NT2/D1 (cell line): ENCODE measurements at regions not wholly inside any gene's neighbourhood (a gene's known extent, or its start where the extent isn't known, plus 50 kb on each side); places are given as distances from the start of the nearest gene placed in this dataset.

ENCODE experiments used
- SUZ12 ChIP-seq: IDR thresholded peaks from 2 replicates; pipeline ENCODE4 v1.6.1; 2011; ENCODE audit not compliant: insufficient read length, insufficient read depth; ENCODE audit errors: extremely low read depth
- ZNF274 ChIP-seq: IDR thresholded peaks from 2 replicates; pipeline ENCODE4 v1.6.1; 2011; ENCODE audit warnings: mild to moderate bottlenecking, low read depth, low read length

DNA sequence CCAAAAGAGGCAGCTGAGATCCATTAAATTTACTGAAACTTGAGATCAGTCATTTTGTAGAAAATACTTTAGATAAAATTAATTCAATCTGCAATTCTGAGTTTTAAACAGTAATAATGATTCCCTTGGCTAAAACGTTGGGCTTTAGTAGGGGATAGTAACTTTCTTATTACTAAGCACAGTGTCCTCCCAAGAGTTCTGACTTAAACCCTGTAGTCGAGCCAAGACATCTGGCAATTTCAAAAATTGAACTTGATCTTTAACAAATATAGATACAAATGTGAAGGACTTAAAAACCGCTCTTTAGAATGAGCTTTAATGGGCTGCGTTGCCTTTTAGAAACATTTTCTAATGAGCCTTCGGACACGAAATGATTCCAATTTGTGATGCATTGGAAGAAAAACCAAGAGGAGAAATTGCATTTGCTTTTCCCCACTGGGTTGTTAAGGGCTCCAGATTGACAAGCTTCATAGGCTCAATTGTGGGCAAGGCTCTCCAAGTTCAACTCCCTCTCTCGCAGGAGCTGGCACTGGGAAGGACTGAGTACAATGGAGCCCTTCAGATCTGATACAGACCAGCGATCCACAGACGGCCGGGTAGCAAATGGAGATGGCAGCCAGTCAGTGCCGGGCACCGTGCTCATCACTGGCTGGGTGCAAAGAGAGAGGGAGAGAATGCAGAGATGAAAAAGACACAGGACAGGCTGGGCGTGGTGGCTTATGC is 921.3 kb upstream of the AUTS2 start:
- TF ChIP-seq ZNF274: no peak
- TF ChIP-seq SUZ12: no peak
